PC-3 (cell line): ENCODE measurements at regions not wholly inside any gene's neighbourhood (a gene's known extent, or its start where the extent isn't known, plus 50 kb on each side); places are given as distances from the start of the nearest gene placed in this dataset.

Experiments used
- ATAC-seq: fragments of 200-7000 bp; cut with Tn5 transposase; 2 replicates; pipeline ENCODE4 v1.9.1; 2020; ENCODE audit warnings: mild to moderate bottlenecking, moderate library complexity
- BruUV-seq: library from RNA; stranded (reverse); fragments of 400-500 nt; replicated peaks from 2 replicates; lab custom pipeline; 2021; lab: Mats Ljungman, UMichigan
- CTCF ChIA-PET: fragments of 300-600 bp; sonication (Branson Sonifier 250); formaldehyde crosslinking; loops from one replicate; lab custom pipeline; 2022; ENCODE audit warnings: antibody characterized with exemption; lab: Charles Lee
- POLR2A ChIA-PET: fragments of 300-600 bp; sonication (Branson Sonifier 250); formaldehyde crosslinking; loops from one replicate; lab custom pipeline; 2022; ENCODE audit warnings: antibody characterized with exemption; ENCODE audit not compliant: unreplicated experiment; lab: Charles Lee
- DNase-seq: peaks from one replicate; pipeline ENCODE4 v3.0.0-alpha.2; 2015
- H2AFZ ChIP-seq: fragments of 300-600 bp; sonication (generic); 2 replicates; pipeline ENCODE4 v1.6.0; 2016; ENCODE audit warnings: antibody characterized with exemption, low read length
- H3F3A ChIP-seq: fragments of 300-600 bp; sonication (generic); one replicate; pipeline ENCODE4 v1.6.0; 2017; ENCODE audit warnings: antibody characterized with exemption, low read length, control low read depth, mild to moderate bottlenecking; ENCODE audit not compliant: unreplicated experiment
- H3K27ac ChIP-seq: fragments of 300-600 bp; sonication (generic); 2 replicates; pipeline ENCODE4 v1.5.1; 2016; ENCODE audit warnings: mild to moderate bottlenecking, low read length
- H3K27me3 ChIP-seq: fragments of 300-600 bp; sonication (generic); 2 replicates; pipeline ENCODE4 v1.6.1; 2016; ENCODE audit warnings: low read length, mixed read lengths
- H3K36me3 ChIP-seq: fragments of 300-600 bp; sonication (generic); 2 replicates; pipeline ENCODE4 v1.6.1; 2016; ENCODE audit warnings: low read depth, mixed run types, low read length, mixed read lengths
- H3K4me1 ChIP-seq: fragments of 300-600 bp; sonication (generic); 2 replicates; pipeline ENCODE4 v1.5.1; 2016; ENCODE audit warnings: low read length; ENCODE audit not compliant: insufficient read depth
- H3K4me2 ChIP-seq: fragments of 300-600 bp; sonication (generic); 2 replicates; pipeline ENCODE4 v1.6.0; 2016; ENCODE audit warnings: low read length
- H3K4me3 ChIP-seq: fragments of 300-600 bp; sonication (generic); 2 replicates; pipeline ENCODE4 v1.5.1; 2016; ENCODE audit warnings: mild to moderate bottlenecking, low read length, mixed read lengths
- H3K79me2 ChIP-seq: fragments of 300-600 bp; sonication (generic); 2 replicates; pipeline ENCODE4 v1.6.1; 2017; ENCODE audit warnings: low read length, mixed read lengths
- H3K9ac ChIP-seq: fragments of 300-600 bp; sonication (generic); 2 replicates; pipeline ENCODE4 v1.6.0; 2016; ENCODE audit warnings: mild to moderate bottlenecking, low read length
- H3K9me2 ChIP-seq: fragments of 300-600 bp; sonication (generic); replicated peaks from 2 replicates; pipeline ENCODE4 v1.6.1; 2016; ENCODE audit warnings: mixed run types, low read length, mixed read lengths
- H3K9me3 ChIP-seq: fragments of 300-600 bp; sonication (generic); 2 replicates; pipeline ENCODE4 v1.6.1; 2016; ENCODE audit warnings: low read length, mixed read lengths
- H4K20me1 ChIP-seq: fragments of 300-600 bp; sonication (generic); 2 replicates; pipeline ENCODE4 v1.6.1; 2016; ENCODE audit warnings: low read length, mixed read lengths
- EZH2 ChIP-seq: fragments of 300-600 bp; sonication (generic); IDR thresholded peaks from one replicate; pipeline ENCODE4 v1.6.1; 2017; ENCODE audit warnings: antibody characterized with exemption, mild to moderate bottlenecking, low read length; ENCODE audit not compliant: unreplicated experiment
- EZH2phosphoT487 ChIP-seq: fragments of 300-600 bp; sonication (generic); IDR thresholded peaks from 2 replicates; pipeline ENCODE4 v1.6.1; 2018; ENCODE audit warnings: mild to moderate bottlenecking, antibody characterized with exemption, low read length, borderline replicate concordance
- intact Hi-C: fragments of 100-400 bp; cut with micrococcal nuclease; formaldehyde crosslinking; loops from 2 replicates; pipeline ENCODE4 v1.9.0; 2023
- TF ChIP-seq, protein P1 (sequence below): fragments of 300-600 bp; sonication (generic); conservative IDR thresholded peaks from 2 replicates; pipeline ENCODE4 v1.5.1; 2017; ENCODE audit warnings: antibody characterized with exemption, low read depth, mild to moderate bottlenecking, low read length

DNA sequence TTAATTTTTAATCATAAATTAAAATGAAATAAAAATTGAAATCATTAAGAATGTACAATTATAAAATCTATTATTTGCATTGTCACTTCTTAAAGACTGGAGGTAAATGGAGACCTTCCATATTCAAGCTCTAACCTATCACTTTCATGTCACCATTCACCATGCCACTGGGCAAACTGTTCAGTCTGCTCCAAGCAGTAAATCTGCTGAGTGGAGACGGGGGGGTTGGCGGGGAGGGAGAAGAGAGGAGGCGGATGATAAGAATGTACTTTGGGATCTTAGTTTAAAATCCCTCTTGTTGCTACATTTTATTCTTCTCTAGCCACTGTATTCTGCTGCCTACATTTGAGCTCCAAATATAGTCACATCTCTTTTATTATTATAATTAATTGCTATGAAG is 365.9 kb upstream of the NFIA start:
- no peaks in the 10 kb centered on the region for H4K20me1 ChIP-seq
- no peaks in the 10 kb centered on the region for H3K4me1 ChIP-seq
- POLR2A ChIA-PET = no interaction called here
- no peaks in the 10 kb centered on the region for H3K79me2 ChIP-seq
- no peak overlapping the region for H3K4me3 ChIP-seq
- H3K27ac ChIP-seq = no peak overlapping the region
- H3K9ac ChIP-seq = no peak overlapping the region
- no peak overlapping the region for H3K4me2 ChIP-seq
- intact Hi-C loops = no loop called here
- peaks cover 5% of the 10 kb centered on the region; the same call in 1 of the 2 replicates for H3K27me3 ChIP-seq
- no peak overlapping the region for H2AFZ ChIP-seq
- DNase-seq (no peak), ATAC-seq (no peak)
- CTCF ChIA-PET = no interaction called here
- TF ChIP-seq EZH2phosphoT487 = no peak
- TF ChIP-seq EZH2 = no peak
- TF ChIP-seq, protein P1, sequence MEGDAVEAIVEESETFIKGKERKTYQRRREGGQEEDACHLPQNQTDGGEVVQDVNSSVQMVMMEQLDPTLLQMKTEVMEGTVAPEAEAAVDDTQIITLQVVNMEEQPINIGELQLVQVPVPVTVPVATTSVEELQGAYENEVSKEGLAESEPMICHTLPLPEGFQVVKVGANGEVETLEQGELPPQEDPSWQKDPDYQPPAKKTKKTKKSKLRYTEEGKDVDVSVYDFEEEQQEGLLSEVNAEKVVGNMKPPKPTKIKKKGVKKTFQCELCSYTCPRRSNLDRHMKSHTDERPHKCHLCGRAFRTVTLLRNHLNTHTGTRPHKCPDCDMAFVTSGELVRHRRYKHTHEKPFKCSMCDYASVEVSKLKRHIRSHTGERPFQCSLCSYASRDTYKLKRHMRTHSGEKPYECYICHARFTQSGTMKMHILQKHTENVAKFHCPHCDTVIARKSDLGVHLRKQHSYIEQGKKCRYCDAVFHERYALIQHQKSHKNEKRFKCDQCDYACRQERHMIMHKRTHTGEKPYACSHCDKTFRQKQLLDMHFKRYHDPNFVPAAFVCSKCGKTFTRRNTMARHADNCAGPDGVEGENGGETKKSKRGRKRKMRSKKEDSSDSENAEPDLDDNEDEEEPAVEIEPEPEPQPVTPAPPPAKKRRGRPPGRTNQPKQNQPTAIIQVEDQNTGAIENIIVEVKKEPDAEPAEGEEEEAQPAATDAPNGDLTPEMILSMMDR = no peak
- H3K36me3 ChIP-seq = no peaks in the 10 kb centered on the region
- BruUV-seq = no TSS peak
- no peaks in the 10 kb centered on the region for H3K9me3 ChIP-seq
- H3F3A ChIP-seq = no peaks in the 10 kb centered on the region
- H3K9me2 ChIP-seq = no peaks in the 10 kb centered on the region

DNA sequence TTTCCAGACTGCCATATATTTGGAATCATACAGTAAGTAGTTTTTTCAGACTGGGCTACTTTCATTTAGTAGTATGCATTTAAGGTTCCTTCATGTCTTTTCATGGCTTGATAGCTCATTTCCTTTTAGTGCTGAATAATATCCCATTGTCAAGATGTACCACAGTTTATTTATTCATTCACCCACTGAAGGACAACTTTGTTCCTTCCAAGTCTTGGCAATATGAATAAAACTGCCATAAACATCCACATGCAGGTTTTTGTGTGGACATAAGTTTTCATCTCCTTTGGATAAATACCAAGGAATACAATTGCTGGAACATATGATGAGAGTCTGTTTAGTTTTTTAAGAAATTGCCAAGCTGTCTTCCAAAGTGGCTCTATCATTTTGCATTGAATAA is 366.4 kb upstream of the NFIA start:
- Histone ChIP-seq H3K4me3 (no peak overlapping the region), H4K20me1 (no peaks in the 10 kb centered on the region), H3K9me3 (no peaks in the 10 kb centered on the region), H3F3A (no peaks in the 10 kb centered on the region), H3K27me3 (peaks cover 9% of the 10 kb centered on the region; the same call in 1 of the 2 replicates), H3K9ac (no peak overlapping the region), H3K79me2 (no peaks in the 10 kb centered on the region), H3K27ac (no peak overlapping the region), H3K4me1 (no peaks in the 10 kb centered on the region), H3K36me3 (no peaks in the 10 kb centered on the region), H2AFZ (no peak overlapping the region), H3K4me2 (no peak overlapping the region), H3K9me2 (no peaks in the 10 kb centered on the region)
- no peak for DNase-seq
- intact Hi-C loops = no loop called here
- BruUV-seq = no TSS peak
- no peak for ATAC-seq
- ChIA-PET CTCF (no interaction called here), POLR2A (no interaction called here)
- TF ChIP-seq EZH2phosphoT487 (no peak), EZH2 (no peak)
- TF ChIP-seq, protein P1 = no peak

DNA sequence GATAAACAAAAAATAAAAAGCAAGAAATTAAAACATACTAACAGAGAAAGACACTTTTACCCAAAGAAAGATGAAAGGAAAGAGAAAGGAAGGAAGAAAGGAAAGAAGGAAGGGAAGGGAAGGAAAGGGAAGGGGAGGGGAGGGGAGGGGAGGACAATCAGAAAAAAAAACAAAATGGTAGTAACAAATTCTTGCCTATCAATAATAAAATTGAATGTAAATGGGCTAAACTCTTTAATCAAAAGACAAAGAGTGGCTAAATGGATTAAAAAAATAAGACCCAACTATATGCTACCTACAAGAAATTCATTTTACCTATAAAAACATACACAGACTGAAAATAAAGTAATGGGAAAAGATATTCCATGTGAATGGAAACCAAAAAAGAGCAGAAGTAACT is 372.9 kb upstream of the NFIA start:
- CTCF ChIA-PET = no interaction called here
- Histone ChIP-seq H3K27me3 (peaks cover 15% of the 10 kb centered on the region; the same call in 1 of the 2 replicates), H3K36me3 (no peaks in the 10 kb centered on the region), H2AFZ (no peak overlapping the region), H3K4me3 (no peak overlapping the region), H3K4me2 (no peak overlapping the region), H3K9me2 (no peaks in the 10 kb centered on the region), H3K9ac (no peak overlapping the region), H4K20me1 (no peaks in the 10 kb centered on the region), H3K79me2 (no peaks in the 10 kb centered on the region), H3K9me3 (no peaks in the 10 kb centered on the region), H3K4me1 (no peaks in the 10 kb centered on the region), H3K27ac (no peak overlapping the region), H3F3A (no peaks in the 10 kb centered on the region)
- TF ChIP-seq, protein P1 = no peak
- no peak for TF ChIP-seq EZH2phosphoT487
- TF ChIP-seq EZH2 = no peak
- no TSS peak for BruUV-seq
- no peak for ATAC-seq
- no peak for DNase-seq
- POLR2A ChIA-PET = no interaction called here
- intact Hi-C loops = no loop called here
